ENCODE measurements at regions not wholly inside any gene's neighbourhood (a gene's known extent, or its start where the extent isn't known, plus 50 kb on each side); places are given as distances from the start of the nearest gene placed in this dataset.
"Not testable (repeated sequence)": the region's sequence is repeated elsewhere in the genome, so short reads cannot be mapped to it uniquely, and the experiment has no call there.

DNA sequence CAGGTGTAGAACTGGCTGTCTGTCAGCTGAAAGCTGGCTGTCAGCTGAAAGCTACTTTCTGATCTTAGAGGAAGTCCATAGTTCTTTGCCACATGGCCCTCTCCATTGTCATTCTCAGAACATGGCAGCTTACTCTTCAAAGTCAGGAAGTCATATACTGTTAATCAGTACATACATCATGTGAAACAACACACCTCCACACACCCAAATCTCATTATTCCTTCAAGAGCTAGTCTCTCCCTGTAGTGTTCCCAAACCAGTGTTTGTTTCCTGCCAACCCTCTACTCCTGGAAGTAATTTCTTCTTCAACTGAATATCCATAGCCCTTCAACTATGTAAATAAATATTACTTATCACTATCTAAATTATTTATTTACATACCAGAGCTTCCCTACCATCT lies 58.9 kb downstream of the OR5AK2 start:
- no peak for DNase-seq (ENCODE audit: low read depth)
- TF ChIP-seq, protein P1, sequence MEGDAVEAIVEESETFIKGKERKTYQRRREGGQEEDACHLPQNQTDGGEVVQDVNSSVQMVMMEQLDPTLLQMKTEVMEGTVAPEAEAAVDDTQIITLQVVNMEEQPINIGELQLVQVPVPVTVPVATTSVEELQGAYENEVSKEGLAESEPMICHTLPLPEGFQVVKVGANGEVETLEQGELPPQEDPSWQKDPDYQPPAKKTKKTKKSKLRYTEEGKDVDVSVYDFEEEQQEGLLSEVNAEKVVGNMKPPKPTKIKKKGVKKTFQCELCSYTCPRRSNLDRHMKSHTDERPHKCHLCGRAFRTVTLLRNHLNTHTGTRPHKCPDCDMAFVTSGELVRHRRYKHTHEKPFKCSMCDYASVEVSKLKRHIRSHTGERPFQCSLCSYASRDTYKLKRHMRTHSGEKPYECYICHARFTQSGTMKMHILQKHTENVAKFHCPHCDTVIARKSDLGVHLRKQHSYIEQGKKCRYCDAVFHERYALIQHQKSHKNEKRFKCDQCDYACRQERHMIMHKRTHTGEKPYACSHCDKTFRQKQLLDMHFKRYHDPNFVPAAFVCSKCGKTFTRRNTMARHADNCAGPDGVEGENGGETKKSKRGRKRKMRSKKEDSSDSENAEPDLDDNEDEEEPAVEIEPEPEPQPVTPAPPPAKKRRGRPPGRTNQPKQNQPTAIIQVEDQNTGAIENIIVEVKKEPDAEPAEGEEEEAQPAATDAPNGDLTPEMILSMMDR (IDR thresholded peaks at IDR 0.05; ENCODE audit: low read depth, low read length, missing control alignments) = no peak

GRCh38 chr11:57049749-57050148 lies 61.0 kb downstream of the OR5AK2 start:
- TF ChIP-seq, protein P1 (IDR thresholded peaks at IDR 0.05; ENCODE audit: low read depth, low read length, missing control alignments) = no peak
- H3K4me3 ChIP-seq (ENCODE audit: low read depth, low read length) = no peak overlapping the region
- in situ Hi-C loops (cut with HindIII; ENCODE audit: low sequenced_read_pairs) = no loop called here

More for the DNA sequence above, 58.9 kb downstream of the OR5AK2 start:
- in situ Hi-C loops (cut with HindIII; ENCODE audit: low sequenced_read_pairs) = no loop called here
- H3K4me3 ChIP-seq (ENCODE audit: low read depth, low read length) = no peak overlapping the region

DNA sequence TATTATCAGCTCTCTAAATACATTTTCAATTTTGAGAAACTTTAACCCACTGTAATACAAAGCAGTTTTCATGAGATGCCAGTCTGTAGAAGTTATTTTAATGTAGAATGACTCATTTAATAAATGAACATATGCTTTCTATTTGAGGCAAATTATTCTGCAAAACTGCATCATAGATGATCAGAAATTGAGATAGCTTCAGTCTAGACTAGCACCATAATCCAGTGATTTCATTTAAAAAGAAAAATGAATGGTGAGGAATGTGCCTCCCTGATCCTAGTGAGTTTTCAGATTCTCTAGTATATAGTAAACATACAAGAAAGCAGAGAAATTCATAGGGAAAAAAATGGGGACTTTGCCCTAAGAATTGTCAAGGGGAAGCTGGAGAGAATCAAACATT lies 66.1 kb downstream of the OR5AK2 start:
- no peak overlapping the region for H3K4me3 ChIP-seq (ENCODE audit: low read depth, low read length)
- no peak for DNase-seq (ENCODE audit: low read depth)
- TF ChIP-seq, protein P1 (IDR thresholded peaks at IDR 0.05; ENCODE audit: low read depth, low read length, missing control alignments) = no peak
- in situ Hi-C loops (cut with HindIII; ENCODE audit: low sequenced_read_pairs) = no loop called here

More at GRCh38 chr11:57049749-57050148, 61.0 kb downstream of the OR5AK2 start:
- DNase-seq (ENCODE audit: low read depth) = no peak

- no peak for DNase-seq (ENCODE audit: low read depth)
- TF ChIP-seq, protein P1 (IDR thresholded peaks at IDR 0.05; ENCODE audit: low read depth, low read length, missing control alignments) = no peak
- in situ Hi-C loops (cut with HindIII; ENCODE audit: low sequenced_read_pairs) = no loop called here
- no peak overlapping the region for H3K4me3 ChIP-seq (ENCODE audit: low read depth, low read length)
Measured at GRCh38 chr11:57055744-57056143, 67.0 kb downstream of the OR5AK2 start.

- no peak overlapping the region for H3K4me3 ChIP-seq (ENCODE audit: low read depth, low read length)
- in situ Hi-C loops (cut with HindIII; ENCODE audit: low sequenced_read_pairs) = no loop called here
- DNase-seq (ENCODE audit: low read depth) = no peak
- TF ChIP-seq, protein P1 (IDR thresholded peaks at IDR 0.05; ENCODE audit: low read depth, low read length, missing control alignments) = no peak
Measured at GRCh38 chr11:57056735-57057134, 68.0 kb downstream of the OR5AK2 start.

- in situ Hi-C loops (cut with HindIII; ENCODE audit: low sequenced_read_pairs) = no loop called here
Measured at GRCh38 chr11:57057561-57057960, 68.8 kb downstream of the OR5AK2 start.

GRCh38 chr11:57062957-57063356 lies 74.2 kb downstream of the OR5AK2 start:
- H3K4me3 ChIP-seq (ENCODE audit: low read depth, low read length); DNase-seq (ENCODE audit: low read depth); in situ Hi-C loops (cut with HindIII; ENCODE audit: low sequenced_read_pairs): not testable (repeated sequence)

More at GRCh38 chr11:57057561-57057960, 68.8 kb downstream of the OR5AK2 start:
- no peak for DNase-seq (ENCODE audit: low read depth)
- TF ChIP-seq, protein P1 (IDR thresholded peaks at IDR 0.05; ENCODE audit: low read depth, low read length, missing control alignments) = no peak
- no peak overlapping the region for H3K4me3 ChIP-seq (ENCODE audit: low read depth, low read length)

Data from astrocyte of the cerebellum (primary cell).